Suppressor macrophage treated with lipopolysaccharide for 1 hour (primary cell): ENCODE measurements at regions not wholly inside any gene's neighbourhood (a gene's known extent, or its start where the extent isn't known, plus 50 kb on each side); places are given as distances from the start of the nearest gene placed in this dataset.
"Not testable (repeated sequence)": the region's sequence is repeated elsewhere in the genome, so short reads cannot be mapped to it uniquely, and the experiment has no call there.

Experiments used
- DNase-seq, 3 donors: peaks; one replicate each; pipeline ENCODE4 v3.0.0-alpha.2; 2020 to 2022

DNA sequence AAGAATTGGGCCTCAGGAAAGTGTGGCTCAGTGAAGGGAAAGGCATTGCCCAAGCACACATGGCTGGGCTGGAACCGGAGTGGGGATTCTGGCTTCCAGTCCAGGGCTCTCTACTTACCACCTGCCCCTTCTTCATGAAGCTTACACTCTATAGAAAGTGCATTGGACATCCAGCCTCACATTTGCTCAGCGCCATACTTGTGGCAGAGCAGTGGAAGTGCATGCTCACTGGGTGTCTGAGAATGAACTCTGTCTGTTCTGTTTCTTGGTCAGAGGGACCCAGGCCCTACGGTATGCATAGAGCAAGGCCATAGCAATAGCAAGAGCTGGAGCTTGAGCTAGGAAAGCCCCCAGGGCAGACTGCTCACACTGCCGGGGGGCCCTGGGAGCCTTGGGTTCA is 1253.5 kb downstream of the TYW1 start:
- DNase-seq, result no peak

- not testable (repeated sequence) for DNase-seq
These were observed 1258.2 kb downstream of the TYW1 start for GRCh38 chr7:68254815-68255214.

- no peak for DNase-seq
These were observed 1259.7 kb downstream of the TYW1 start for GRCh38 chr7:68256295-68256694.

DNA sequence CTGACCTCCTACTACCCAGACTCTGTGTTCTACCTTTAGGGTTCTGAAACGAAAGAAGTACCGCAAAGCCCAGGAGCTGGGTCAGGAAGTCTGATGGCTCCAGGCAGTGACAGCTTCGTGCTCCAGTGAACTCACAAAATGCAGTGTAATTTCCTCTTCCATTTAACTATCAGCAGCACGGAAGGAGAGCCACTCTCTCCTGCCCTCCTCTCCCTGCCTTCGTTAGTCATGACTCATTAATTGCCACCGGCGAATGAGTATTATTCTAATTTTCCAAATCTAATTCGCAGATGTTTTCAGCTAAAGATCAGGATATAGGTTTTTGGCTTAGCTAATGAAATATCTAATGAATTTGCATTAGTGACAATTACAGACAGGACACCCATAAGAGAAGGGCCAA is 1262.0 kb downstream of the TYW1 start:
- DNase-seq, result no peak

DNA sequence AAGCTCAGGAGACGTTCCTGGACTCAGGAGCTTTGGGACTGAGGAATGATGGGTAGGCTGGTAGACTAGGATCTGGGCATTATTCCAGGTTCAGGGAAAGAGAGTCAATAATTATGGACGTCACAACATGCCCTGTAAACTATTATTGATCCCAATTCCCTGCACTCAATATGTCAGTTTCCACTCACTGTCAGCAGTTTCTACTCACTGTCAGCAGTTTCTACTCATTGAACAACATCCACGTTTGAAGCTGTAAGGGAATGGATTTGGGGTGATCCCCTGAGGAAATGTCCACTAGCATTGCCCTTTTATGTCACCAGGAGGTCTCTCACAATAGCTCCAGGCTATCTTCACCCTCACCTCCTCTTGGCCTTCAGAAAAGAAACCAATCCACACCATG is 1268.6 kb downstream of the TYW1 start:
- no peak for DNase-seq

DNA sequence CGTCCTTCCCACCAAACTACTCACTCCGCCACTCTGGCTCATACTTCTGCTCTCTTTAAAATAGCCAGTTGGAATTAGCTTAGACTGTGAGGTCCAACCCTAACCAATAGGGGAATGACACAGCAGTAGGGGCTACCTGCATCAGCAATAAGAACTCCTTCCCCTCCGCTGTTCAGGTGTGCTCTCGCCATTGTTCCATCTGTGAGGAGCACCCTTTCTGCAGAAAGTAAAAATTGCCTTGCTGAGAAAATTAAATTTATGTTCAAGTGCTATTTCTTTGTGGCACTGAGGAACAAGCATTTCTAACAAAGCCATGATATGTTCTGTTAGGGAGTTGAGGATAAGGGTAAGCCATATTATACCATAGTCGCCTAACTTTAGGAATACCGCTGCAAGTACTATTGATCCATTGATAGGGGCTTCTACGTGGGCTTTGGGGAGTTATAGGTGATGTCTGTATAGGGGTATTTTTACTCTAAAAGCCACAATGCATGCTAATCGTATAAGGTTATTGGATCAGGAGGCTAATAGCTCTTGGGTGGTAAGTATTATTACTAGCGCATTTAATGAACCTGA is 1269.5 kb downstream of the TYW1 start:
- no peak for DNase-seq

DNA sequence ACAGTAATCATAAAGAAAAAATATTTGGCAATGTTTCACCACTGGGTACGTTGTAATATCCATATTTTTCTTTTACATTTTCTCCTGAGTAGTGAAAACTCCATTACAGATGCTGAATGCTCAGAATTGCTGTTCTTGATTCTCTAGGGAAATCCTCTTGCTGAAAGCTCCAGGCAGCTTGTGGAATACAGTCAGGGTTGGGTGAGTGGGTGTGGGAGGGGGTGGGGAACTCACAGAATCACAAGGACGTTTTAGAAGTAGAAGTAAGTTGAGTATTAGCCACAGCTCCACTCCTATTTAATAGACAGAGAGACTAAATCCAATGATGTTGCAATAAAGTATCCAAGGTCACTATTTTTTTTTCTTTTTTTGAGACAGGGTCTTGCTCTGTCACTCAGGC is 1270.9 kb downstream of the TYW1 start:
- DNase-seq, result no peak

DNA sequence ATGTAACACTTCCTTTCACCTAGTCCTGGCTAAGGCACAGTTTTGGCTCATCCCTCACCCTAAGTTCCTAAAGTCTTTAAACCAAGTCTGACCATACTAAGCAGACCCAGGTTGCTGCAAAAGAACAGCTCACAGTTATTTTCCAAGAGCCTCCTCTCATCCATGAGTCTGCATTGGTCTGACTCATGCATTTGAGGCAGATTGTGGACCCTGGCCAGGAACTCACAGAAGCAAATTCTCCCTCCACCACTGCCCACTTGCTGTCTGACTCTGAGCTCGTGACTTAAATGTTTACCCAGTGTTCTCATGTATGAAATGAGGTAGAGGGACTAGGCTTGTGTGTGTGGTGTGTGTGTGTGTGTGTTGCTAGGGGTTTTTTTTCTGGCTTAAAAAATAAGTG is 1272.8 kb downstream of the TYW1 start:
- no peak for DNase-seq

- no peak for DNase-seq
These were observed 1275.9 kb downstream of the TYW1 start for GRCh38 chr7:68272507-68272906.

- no peak for DNase-seq
These were observed 1280.1 kb downstream of the TYW1 start for GRCh38 chr7:68276725-68277124.

- DNase-seq, result no peak
These were observed 1283.3 kb downstream of the TYW1 start for GRCh38 chr7:68279827-68280400.

- no peak for DNase-seq
These were observed 1284.3 kb downstream of the TYW1 start for GRCh38 chr7:68280931-68281330.

DNA sequence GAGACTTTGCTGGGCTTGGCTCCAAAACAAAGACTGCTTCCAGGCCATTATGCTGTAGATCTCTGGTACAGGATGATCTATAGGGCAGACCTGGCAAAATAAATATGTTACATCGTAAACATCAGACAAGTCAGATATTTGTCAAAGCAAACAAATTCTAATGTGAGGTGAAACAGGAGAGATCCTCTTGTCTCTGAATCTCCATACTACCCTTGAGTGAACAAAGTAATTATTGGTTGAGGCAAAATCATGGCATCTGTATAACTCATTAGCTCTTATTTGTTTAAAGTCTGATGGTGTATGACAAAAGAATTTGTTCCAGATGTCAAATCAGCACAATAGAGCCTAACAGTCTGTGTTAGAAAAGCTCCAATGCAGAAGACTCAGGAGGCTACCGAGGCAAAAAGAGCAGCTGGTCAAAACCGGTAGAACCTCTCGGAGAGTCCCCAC is 1291.5 kb downstream of the TYW1 start:
- no peak for DNase-seq

GRCh38 chr7:68291710-68292109 is 1295.1 kb downstream of the TYW1 start:
- no peak for DNase-seq

GRCh38 chr7:68295386-68295785 is 1298.8 kb downstream of the TYW1 start:
- no peak for DNase-seq

DNA sequence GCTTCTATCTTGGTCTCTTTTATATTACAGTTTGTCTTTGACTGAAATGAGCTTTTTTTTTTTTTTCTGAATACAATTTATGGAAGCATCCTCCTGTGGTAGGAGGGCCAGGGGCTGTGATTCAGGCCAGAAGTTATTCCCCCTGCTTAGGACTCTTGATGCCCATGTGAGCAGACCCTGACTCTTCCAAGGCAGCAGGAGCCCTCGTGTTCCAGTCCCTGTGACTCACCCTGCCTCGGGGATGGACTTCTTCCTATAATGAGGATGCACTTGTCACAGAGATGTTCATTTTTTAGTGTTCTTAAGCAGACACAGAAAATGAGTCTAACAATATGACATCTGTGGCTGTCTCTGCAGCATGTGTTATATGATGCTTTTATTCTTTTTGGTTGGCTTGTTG is 1293.7 kb upstream of the AUTS2 start:
- no peak for DNase-seq

DNA sequence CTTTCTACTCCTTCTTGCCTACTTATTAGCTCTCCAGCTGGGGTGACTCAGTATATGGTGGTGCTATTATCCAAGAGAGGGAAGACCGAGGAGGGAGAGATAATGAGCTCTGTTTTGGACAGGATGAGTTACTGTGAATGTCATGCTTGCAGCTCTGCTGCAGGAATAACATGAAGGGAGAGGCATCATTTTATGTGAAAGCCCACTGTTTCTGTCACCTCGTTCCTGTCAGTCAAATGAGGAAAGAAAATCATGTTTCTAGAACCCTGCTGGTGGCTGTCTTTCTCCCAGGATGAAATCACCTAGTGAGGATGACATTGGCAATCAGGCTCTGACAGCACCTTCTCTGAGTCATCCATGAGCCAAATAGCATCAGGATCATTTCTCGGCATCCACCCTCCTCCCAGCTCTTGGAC is 1291.6 kb upstream of the AUTS2 start:
- no peak for DNase-seq

- DNase-seq, result no peak
These were observed 1289.0 kb upstream of the AUTS2 start for GRCh38 chr7:68309271-68309670.

- DNase-seq, result no peak
These were observed 1288.5 kb upstream of the AUTS2 start for GRCh38 chr7:68309806-68310205.

GRCh38 chr7:68311958-68312357 is 1286.3 kb upstream of the AUTS2 start:
- DNase-seq, result no peak

DNA sequence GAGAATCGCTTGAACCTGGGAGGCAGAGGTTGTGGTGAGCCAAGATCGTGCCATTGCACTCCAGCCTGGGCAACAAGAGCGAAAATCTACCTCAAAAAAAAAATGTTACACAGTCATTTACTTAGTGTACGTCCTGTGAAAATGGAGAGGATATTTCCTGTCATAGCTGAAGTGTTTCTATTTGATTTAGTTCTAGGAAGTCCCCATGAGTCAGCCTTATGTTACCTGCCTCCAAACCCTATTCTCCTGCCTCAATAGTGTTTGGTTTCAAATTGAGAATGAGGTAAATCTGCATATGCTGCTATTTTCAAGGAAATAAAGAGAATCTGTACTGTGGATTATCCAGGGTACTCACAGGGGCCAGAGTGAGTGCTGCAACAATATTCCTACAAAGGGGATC is 1284.5 kb upstream of the AUTS2 start:
- no peak for DNase-seq

DNA sequence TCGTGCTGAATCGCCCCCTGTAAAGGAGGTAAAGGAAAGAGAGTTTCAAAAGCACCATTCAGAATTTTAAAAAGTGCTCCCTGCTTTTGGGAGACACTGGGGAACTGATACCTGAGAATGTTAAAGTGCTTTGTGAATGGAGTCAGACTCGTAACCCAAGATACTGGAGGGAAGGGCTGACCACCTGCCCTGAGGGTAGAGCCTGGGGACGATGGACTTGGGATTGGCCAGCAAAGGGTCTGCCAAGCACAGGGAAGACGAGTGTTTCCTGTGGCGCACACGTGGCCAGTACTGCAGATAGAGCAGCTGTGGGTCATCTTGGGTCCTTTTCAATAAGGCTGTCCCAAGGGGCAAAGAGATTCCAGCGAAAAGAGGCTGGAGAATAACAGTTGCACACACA is 1284.1 kb upstream of the AUTS2 start:
- DNase-seq, result no peak

- DNase-seq, result no peak
These were observed 1280.8 kb upstream of the AUTS2 start for GRCh38 chr7:68317476-68317875.

- DNase-seq, result no peak
These were observed 1279.2 kb upstream of the AUTS2 start for GRCh38 chr7:68319061-68319460.

DNA sequence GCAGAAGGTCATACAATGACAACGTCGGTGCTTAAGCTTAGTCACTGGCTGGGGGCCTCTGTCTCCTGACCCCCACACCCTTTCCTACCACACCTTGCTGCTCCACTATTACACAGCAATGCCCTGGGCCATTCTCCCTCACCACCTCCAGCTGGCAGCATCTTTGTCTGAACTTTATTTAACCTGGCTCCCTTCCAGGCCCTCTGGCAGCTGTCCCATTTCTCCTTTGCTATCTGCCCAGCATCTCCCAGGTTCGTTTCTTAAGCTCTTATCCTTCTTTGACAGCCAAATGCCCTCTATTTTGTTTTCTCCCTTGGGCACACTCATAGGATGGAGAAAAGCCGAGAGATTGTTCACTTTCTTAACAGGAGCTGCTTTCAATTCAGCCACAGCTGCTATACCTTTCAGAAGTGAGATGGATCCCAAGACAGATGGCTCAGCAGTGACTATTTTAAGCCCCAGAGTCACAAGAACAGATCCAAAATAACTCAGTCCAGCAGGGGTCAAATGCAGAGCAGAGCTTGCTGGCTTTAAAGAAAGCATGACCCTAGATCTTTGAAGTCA is 1277.1 kb upstream of the AUTS2 start:
- DNase-seq, result no peak
